ENCODE measurements at regions not wholly inside any gene's neighbourhood (a gene's known extent, or its start where the extent isn't known, plus 50 kb on each side); places are given as distances from the start of the nearest gene placed in this dataset.

DNA sequence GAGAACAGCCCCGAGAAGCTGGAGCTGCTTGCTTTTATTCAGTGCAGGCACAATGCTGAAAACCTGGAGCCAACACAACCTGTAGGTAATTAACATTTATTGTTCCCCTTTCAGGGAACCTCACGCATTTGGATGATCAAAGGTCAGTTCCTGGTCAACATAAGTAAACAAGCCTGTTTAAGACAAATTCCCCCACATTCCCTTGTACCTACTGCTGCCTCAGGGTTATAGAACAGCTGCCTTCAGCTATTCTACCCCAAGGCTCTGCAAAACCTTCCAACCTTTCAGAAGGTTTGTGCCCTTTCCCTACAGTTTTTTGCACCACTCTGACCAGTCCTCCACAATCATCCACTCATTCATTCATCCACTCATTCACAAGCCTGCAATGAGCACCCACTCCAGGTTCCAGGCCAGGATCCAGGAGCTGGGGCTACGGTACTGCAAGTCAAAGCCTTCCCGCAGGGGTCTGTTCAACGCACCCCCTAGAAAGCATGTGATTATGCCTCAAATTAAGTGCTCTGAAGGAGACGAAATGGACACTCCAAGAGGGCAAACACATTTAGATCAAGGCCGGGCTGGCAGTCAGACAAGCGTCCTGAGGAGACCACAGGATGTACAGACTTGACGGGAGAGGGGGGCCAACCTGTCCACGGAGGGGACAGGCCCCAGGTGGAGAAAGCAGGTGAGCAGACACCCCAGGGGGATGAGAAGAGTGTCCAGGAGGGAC lies 683.9 kb downstream of the MATN1 start:
- no peak for TF ChIP-seq POLR2A (IDR thresholded peaks at IDR 0.05)
- TF ChIP-seq, protein P1, sequence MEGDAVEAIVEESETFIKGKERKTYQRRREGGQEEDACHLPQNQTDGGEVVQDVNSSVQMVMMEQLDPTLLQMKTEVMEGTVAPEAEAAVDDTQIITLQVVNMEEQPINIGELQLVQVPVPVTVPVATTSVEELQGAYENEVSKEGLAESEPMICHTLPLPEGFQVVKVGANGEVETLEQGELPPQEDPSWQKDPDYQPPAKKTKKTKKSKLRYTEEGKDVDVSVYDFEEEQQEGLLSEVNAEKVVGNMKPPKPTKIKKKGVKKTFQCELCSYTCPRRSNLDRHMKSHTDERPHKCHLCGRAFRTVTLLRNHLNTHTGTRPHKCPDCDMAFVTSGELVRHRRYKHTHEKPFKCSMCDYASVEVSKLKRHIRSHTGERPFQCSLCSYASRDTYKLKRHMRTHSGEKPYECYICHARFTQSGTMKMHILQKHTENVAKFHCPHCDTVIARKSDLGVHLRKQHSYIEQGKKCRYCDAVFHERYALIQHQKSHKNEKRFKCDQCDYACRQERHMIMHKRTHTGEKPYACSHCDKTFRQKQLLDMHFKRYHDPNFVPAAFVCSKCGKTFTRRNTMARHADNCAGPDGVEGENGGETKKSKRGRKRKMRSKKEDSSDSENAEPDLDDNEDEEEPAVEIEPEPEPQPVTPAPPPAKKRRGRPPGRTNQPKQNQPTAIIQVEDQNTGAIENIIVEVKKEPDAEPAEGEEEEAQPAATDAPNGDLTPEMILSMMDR (IDR thresholded peaks at IDR 0.05), result no peak

All from thyroid gland (tissue), 4 donors.